ENCODE measurements at regions not wholly inside any gene's neighbourhood (a gene's known extent, or its start where the extent isn't known, plus 50 kb on each side); places are given as distances from the start of the nearest gene placed in this dataset.

- DNase-seq: no peak
- TF ChIP-seq CTCF (IDR thresholded peaks at IDR 0.05) (no peak), POLR2A (IDR thresholded peaks at IDR 0.05) (no peak)
- no peaks in the 10 kb centered on the region for H3K27me3 ChIP-seq
- no peaks in the 10 kb centered on the region for H3K36me3 ChIP-seq
- no peaks in the 10 kb centered on the region for H3K9me3 ChIP-seq
- no peak overlapping the region for H3K4me3 ChIP-seq
- H3K4me1 ChIP-seq: no peaks in the 10 kb centered on the region
- H3K27ac ChIP-seq: no peak overlapping the region
These were observed 157.3 kb upstream of the LRRN1 start for GRCh38 chr3:3641877-3642455.

GRCh38 chr3:3639078-3639477 lies 160.2 kb upstream of the LRRN1 start:
- Histone ChIP-seq H3K9me3 (no peaks in the 10 kb centered on the region), H3K27me3 (no peaks in the 10 kb centered on the region), H3K27ac (no peak overlapping the region)

GRCh38 chr3:3636815-3637214 lies 162.4 kb upstream of the LRRN1 start:
- TF ChIP-seq CTCF (IDR thresholded peaks at IDR 0.05) (no peak), POLR2A (IDR thresholded peaks at IDR 0.05) (no peak)
- Histone ChIP-seq H3K4me1 (no peaks in the 10 kb centered on the region), H3K36me3 (no peaks in the 10 kb centered on the region), H3K27me3 (no peaks in the 10 kb centered on the region), H3K4me3 (no peak overlapping the region), H3K9me3 (no peaks in the 10 kb centered on the region), H3K27ac (no peak overlapping the region)
- DNase-seq: no peak

More at GRCh38 chr3:3639078-3639477, 160.2 kb upstream of the LRRN1 start:
- no peaks in the 10 kb centered on the region for H3K4me1 ChIP-seq
- H3K36me3 ChIP-seq: no peaks in the 10 kb centered on the region
- TF ChIP-seq POLR2A (IDR thresholded peaks at IDR 0.05) (no peak), CTCF (IDR thresholded peaks at IDR 0.05) (no peak)
- no peak overlapping the region for H3K4me3 ChIP-seq
- DNase-seq: no peak

- TF ChIP-seq CTCF (IDR thresholded peaks at IDR 0.05) (no peak), POLR2A (IDR thresholded peaks at IDR 0.05) (no peak)
- H3K27me3 ChIP-seq: no peaks in the 10 kb centered on the region
- H3K27ac ChIP-seq: no peak overlapping the region
- H3K4me3 ChIP-seq: no peak overlapping the region
- no peaks in the 10 kb centered on the region for H3K36me3 ChIP-seq
- H3K9me3 ChIP-seq: no peaks in the 10 kb centered on the region
- H3K4me1 ChIP-seq: no peaks in the 10 kb centered on the region
- no peak for DNase-seq
These were observed 164.1 kb upstream of the LRRN1 start for GRCh38 chr3:3635109-3635508.

- Histone ChIP-seq H3K4me3 (no peak overlapping the region), H3K9me3 (no peaks in the 10 kb centered on the region), H3K27me3 (no peaks in the 10 kb centered on the region), H3K36me3 (no peaks in the 10 kb centered on the region), H3K27ac (no peak overlapping the region), H3K4me1 (no peaks in the 10 kb centered on the region)
- TF ChIP-seq CTCF (IDR thresholded peaks at IDR 0.05) (no peak), POLR2A (IDR thresholded peaks at IDR 0.05) (no peak)
- DNase-seq: no peak
These were observed 164.9 kb upstream of the LRRN1 start for GRCh38 chr3:3634326-3634725.

GRCh38 chr3:3633761-3634160 lies 165.5 kb upstream of the LRRN1 start:
- Histone ChIP-seq H3K27me3 (no peaks in the 10 kb centered on the region), H3K9me3 (no peaks in the 10 kb centered on the region), H3K4me1 (no peaks in the 10 kb centered on the region), H3K27ac (no peak overlapping the region), H3K36me3 (no peaks in the 10 kb centered on the region), H3K4me3 (no peak overlapping the region)
- DNase-seq: no peak
- TF ChIP-seq CTCF (IDR thresholded peaks at IDR 0.05) (no peak), POLR2A (IDR thresholded peaks at IDR 0.05) (no peak)

All from Peyer's patch (tissue), 4 donors.